IMR-90 (cell line): ENCODE measurements at regions not wholly inside any gene's neighbourhood (a gene's known extent, or its start where the extent isn't known, plus 50 kb on each side); places are given as distances from the start of the nearest gene placed in this dataset.

ENCODE experiments used
- ATAC-seq: fragments of 200-7000 bp; cut with Tn5 transposase; 2 replicates; pipeline ENCODE4 v1.9.1; 2020; ENCODE audit warnings: low read depth, mild to moderate bottlenecking, moderate library complexity
- BruUV-seq: library from RNA; stranded (reverse); fragments of 400-500 nt; replicated peaks from 2 replicates; lab custom pipeline; 2021; lab: Mats Ljungman, UMichigan
- CTCF ChIA-PET: fragments of 300-600 bp; formaldehyde crosslinking; extraction: SDS; loops from one replicate; lab custom pipeline; 2021; ENCODE audit warnings: antibody characterized with exemption; lab: Yijun Ruan, JAX
- POLR2A ChIA-PET: fragments of 300-600 bp; sonication (Branson Sonifier 250); formaldehyde crosslinking; loops from one replicate; lab custom pipeline; 2022; ENCODE audit warnings: antibody characterized with exemption; ENCODE audit not compliant: unreplicated experiment; lab: Charles Lee
- DNase-seq: peaks from one replicate; pipeline ENCODE4 v3.0.0; 2013
- H2AFZ ChIP-seq: replicated peaks from 2 replicates; pipeline ENCODE3; 2013; ENCODE audit warnings: low read length, mild to moderate bottlenecking; ENCODE audit not compliant: poor library complexity
- H2AK5ac ChIP-seq: 2 replicates; pipeline ENCODE4 v1.6.1; 2013; ENCODE audit warnings: low read depth, low read length, inconsistent platforms
- H2AK9ac ChIP-seq: replicated peaks from 2 replicates; pipeline ENCODE3; 2013; ENCODE audit warnings: mild to moderate bottlenecking, low read depth, low read length, moderate library complexity; ENCODE audit not compliant: poor library complexity
- H2BK120ac ChIP-seq: 2 replicates; pipeline ENCODE4 v1.6.1; 2013; ENCODE audit warnings: low read depth, low read length, inconsistent platforms
- H2BK15ac ChIP-seq: 3 replicates; pipeline ENCODE4 v1.6.1; 2013; ENCODE audit warnings: low read depth, low read length, inconsistent platforms
- H2BK20ac ChIP-seq: 2 replicates; pipeline ENCODE4 v1.6.1; 2013; ENCODE audit warnings: low read depth, mild to moderate bottlenecking, inconsistent platforms, low read length, moderate library complexity
- H2BK5ac ChIP-seq: 2 replicates; pipeline ENCODE4 v1.6.1; 2013; ENCODE audit warnings: mild to moderate bottlenecking, low read depth, low read length, inconsistent platforms; ENCODE audit not compliant: poor library complexity, severe bottlenecking
- H3K14ac ChIP-seq: replicated peaks from 2 replicates; pipeline ENCODE4 v1.6.1; 2013; ENCODE audit warnings: low read depth, low read length, inconsistent platforms
- H3K18ac ChIP-seq: 2 replicates; pipeline ENCODE4 v1.6.1; 2013; ENCODE audit warnings: low read depth, low read length, control low read depth
- H3K23ac ChIP-seq: 2 replicates; pipeline ENCODE4 v1.6.1; 2013; ENCODE audit warnings: low read depth, low read length, inconsistent platforms
- H3K27ac ChIP-seq: 2 replicates; pipeline ENCODE4 v1.5.1; 2013; ENCODE audit warnings: mild to moderate bottlenecking, control low read depth, low read length; ENCODE audit not compliant: insufficient read depth
- H3K27me3 ChIP-seq: 2 replicates; pipeline ENCODE4 v1.6.1; 2013; ENCODE audit warnings: low read length; ENCODE audit not compliant: control insufficient read depth, insufficient read depth
- H3K36me3 ChIP-seq: 2 replicates; pipeline ENCODE4 v1.6.1; 2013; ENCODE audit warnings: low read length, mixed read lengths; ENCODE audit not compliant: control insufficient read depth, insufficient read depth
- H3K4ac ChIP-seq: 2 replicates; pipeline ENCODE4 v1.6.1; 2013; ENCODE audit warnings: low read depth, low read length, inconsistent platforms
- H3K4me1 ChIP-seq: 2 replicates; pipeline ENCODE4 v1.6.1; 2013; ENCODE audit warnings: low read length, mixed read lengths; ENCODE audit not compliant: control insufficient read depth, insufficient read depth
- H3K4me2 ChIP-seq: 2 replicates; pipeline ENCODE4 v1.6.1; 2013; ENCODE audit warnings: low read depth, mild to moderate bottlenecking, control low read depth, low read length, moderate library complexity
- H3K4me3 ChIP-seq: 2 replicates; pipeline ENCODE4 v1.5.1; 2013; ENCODE audit warnings: low read depth, mild to moderate bottlenecking, control low read depth, low read length, moderate library complexity; ENCODE audit not compliant: insufficient read depth
- H3K56ac ChIP-seq: 2 replicates; pipeline ENCODE4 v1.6.1; 2013; ENCODE audit warnings: low read length, inconsistent platforms; ENCODE audit not compliant: insufficient read depth; ENCODE audit errors: extremely low read depth
- H3K79me1 ChIP-seq, 2 experiments: 2 replicates each; pipeline ENCODE4 v1.6.1; 2013; ENCODE audit warnings: low read length in 2 of 2, inconsistent platforms in 1 of 2, low read depth in 1 of 2
- H3K9ac ChIP-seq: 2 replicates; pipeline ENCODE4 v1.6.1; 2013; ENCODE audit warnings: low read depth, low read length, control low read depth
- H3K9me1 ChIP-seq: 2 replicates; pipeline ENCODE4 v1.6.1; 2013; ENCODE audit warnings: low read length, inconsistent platforms; ENCODE audit not compliant: insufficient read depth
- H3K9me3 ChIP-seq: 2 replicates; pipeline ENCODE4 v1.6.1; 2013; ENCODE audit warnings: low read length; ENCODE audit not compliant: control insufficient read depth, insufficient read depth
- H4K20me1 ChIP-seq: 2 replicates; pipeline ENCODE4 v1.6.1; 2013; ENCODE audit warnings: low read length, inconsistent platforms; ENCODE audit not compliant: insufficient read depth
- H4K5ac ChIP-seq: 2 replicates; pipeline ENCODE4 v1.6.1; 2013; ENCODE audit warnings: mild to moderate bottlenecking, low read depth, low read length, control low read depth
- H4K8ac ChIP-seq, 2 experiments: 2 replicates each; pipeline ENCODE4 v1.6.1; 2013; ENCODE audit warnings: low read depth in 2 of 2, low read length in 2 of 2, control low read depth in 1 of 2, inconsistent platforms in 1 of 2
- H4K91ac ChIP-seq: 2 replicates; pipeline ENCODE4 v1.6.1; 2013; ENCODE audit warnings: low read depth, low read length, inconsistent platforms; ENCODE audit not compliant: insufficient read depth
- BHLHE40 ChIP-seq: fragments of 150-350 bp; IDR thresholded peaks from 2 replicates; pipeline ENCODE4 v1.6.1; 2016; ENCODE audit warnings: mild to moderate bottlenecking, low read depth, low read length
- CEBPB ChIP-seq: IDR thresholded peaks from 2 replicates; pipeline ENCODE4 v1.6.1; 2012; ENCODE audit warnings: low read depth, low read length, improper control_type of control experiment
- CHD1 ChIP-seq: IDR thresholded peaks from 2 replicates; pipeline ENCODE4 v1.6.1; 2012; ENCODE audit warnings: low read depth, low read length, improper control_type of control experiment
- CTCF ChIP-seq: conservative IDR thresholded peaks from 2 replicates; pipeline ENCODE4 v1.5.1; 2012; ENCODE audit warnings: mild to moderate bottlenecking, low read depth, low read length, improper control_type of control experiment
- MAFK ChIP-seq: IDR thresholded peaks from 2 replicates; pipeline ENCODE4 v1.6.1; 2012; ENCODE audit warnings: low read depth, low read length, improper control_type of control experiment
- MAZ ChIP-seq: IDR thresholded peaks from 2 replicates; pipeline ENCODE4 v1.6.1; 2012; ENCODE audit warnings: low read depth, mild to moderate bottlenecking, low read length, improper control_type of control experiment, moderate library complexity, borderline replicate concordance
- MXI1 ChIP-seq: IDR thresholded peaks from 2 replicates; pipeline ENCODE4 v1.6.1; 2012; ENCODE audit warnings: low read depth, mild to moderate bottlenecking, low read length, moderate library complexity, borderline replicate concordance
- POLR2A ChIP-seq: IDR thresholded peaks from 2 replicates; pipeline ENCODE4 v1.6.1; 2012; ENCODE audit warnings: mild to moderate bottlenecking, low read depth, low read length
- RAD21 ChIP-seq: IDR thresholded peaks from 2 replicates; pipeline ENCODE4 v1.6.1; 2012; ENCODE audit warnings: low read length, improper control_type of control experiment
- RCOR1 ChIP-seq: IDR thresholded peaks from 2 replicates; pipeline ENCODE4 v1.6.1; 2012; ENCODE audit warnings: mild to moderate bottlenecking, low read length, improper control_type of control experiment; ENCODE audit not compliant: insufficient replicate concordance
- RFX5 ChIP-seq: IDR thresholded peaks from 2 replicates; pipeline ENCODE4 v1.8.0; 2012; ENCODE audit warnings: low read depth, mild to moderate bottlenecking, low read length, moderate library complexity
- SMC3 ChIP-seq: fragments of 150-350 bp; IDR thresholded peaks from 2 replicates; pipeline ENCODE4 v1.6.1; 2016; ENCODE audit warnings: low read depth, mild to moderate bottlenecking, antibody characterized with exemption, low read length, moderate library complexity
- USF2 ChIP-seq: fragments of 150-350 bp; IDR thresholded peaks from 2 replicates; pipeline ENCODE4 v1.6.1; 2017; ENCODE audit warnings: mild to moderate bottlenecking, antibody characterized with exemption, low read length, low read depth
- WGBS, 2 experiments: methylation state at CpG; one replicate each; pipeline versions ENCODE4 v1.1.5 to v1.1.7; 2013; ENCODE audit warnings: missing lambda C conversion rate in 2 of 2; ENCODE audit not compliant: insufficient read length in 1 of 2; ENCODE audit errors: extremely low coverage in 2 of 2; 5-methylcytosine and 5-hydroxymethylcytosine counted together
- dilution Hi-C: fragments of 300-500 bp; cut with HindIII; formaldehyde crosslinking; loops from one replicate; pipeline ENCODE4 v1.14.3; 2018; ENCODE audit warnings: low sequenced_read_pairs; ENCODE audit not compliant: unreplicated experiment
- in situ Hi-C: fragments of 300-500 bp; cut with MboI; formaldehyde crosslinking; loops from 3 replicates; pipeline ENCODE4 v1.14.3; 2019; ENCODE audit warnings: low sequenced_read_pairs, inconsistent platforms, mixed read lengths
- intact Hi-C: fragments of 100-400 bp; cut with micrococcal nuclease; formaldehyde crosslinking; loops from 2 replicates; pipeline ENCODE4 v1.10.0; 2022

- DNase-seq, result no peak
- H3K4me2 ChIP-seq, result no peak overlapping the region
These were observed 457.3 kb downstream of the ETV1 start for GRCh38 chr7:13532028-13532753.

More at GRCh38 chr7:13532028-13532753, 457.3 kb downstream of the ETV1 start:
- no peak overlapping the region for H3K27ac ChIP-seq
- POLR2A ChIA-PET, result no interaction called here
- no peak overlapping the region for H2BK120ac ChIP-seq
- no peak overlapping the region for H3K14ac ChIP-seq
- dilution Hi-C loops, result no loop called here
- intact Hi-C loops, result no loop called here
- BruUV-seq, result no TSS peak
- H3K18ac ChIP-seq, result no peak overlapping the region
- H3K36me3 ChIP-seq, result no peaks in the 10 kb centered on the region
- no peak for ATAC-seq
- no peak overlapping the region for H2AK5ac ChIP-seq
- no peak overlapping the region for H2BK20ac ChIP-seq
- no peak overlapping the region for H2BK5ac ChIP-seq
- no peak overlapping the region for H4K5ac ChIP-seq
- in situ Hi-C loops, result loop anchor here (25.0 kb wide), 1 partner anchor 480 kb away; no protein-coding TSS in a partner anchor
- H3K9me3 ChIP-seq, result no peaks in the 10 kb centered on the region
- H3K23ac ChIP-seq, result no peak overlapping the region
- H2BK15ac ChIP-seq, result no peak overlapping the region
- WGBS, 2 experiments, result no CpG with 5 or more reads among the region's 5 CpGs
- H3K56ac ChIP-seq, result no peak overlapping the region
- TF ChIP-seq RAD21, result no peak
- no peak for TF ChIP-seq CTCF
- no peak for TF ChIP-seq RCOR1
- TF ChIP-seq SMC3, result no peak
- TF ChIP-seq MAZ, result no peak
- no peak for TF ChIP-seq MXI1
- TF ChIP-seq MAFK, result no peak
- TF ChIP-seq CHD1, result no peak
- TF ChIP-seq CEBPB, result no peak
- TF ChIP-seq POLR2A, result no peak
- TF ChIP-seq RFX5, result no peak
- TF ChIP-seq USF2, result no peak
- TF ChIP-seq BHLHE40, result no peak
- H3K79me1 ChIP-seq, result no peaks in the 10 kb centered on the region
- CTCF ChIA-PET, result no interaction called here
- no peak overlapping the region for H2AK9ac ChIP-seq
- H3K4ac ChIP-seq, result no peak overlapping the region
- H3K9me1 ChIP-seq, result no peaks in the 10 kb centered on the region
- no peak overlapping the region for H3K4me3 ChIP-seq
- H3K27me3 ChIP-seq, result no peaks in the 10 kb centered on the region; the same call in 1 of the 2 replicates
- no peak overlapping the region for H4K91ac ChIP-seq
- H4K20me1 ChIP-seq, result no peaks in the 10 kb centered on the region
- no peak overlapping the region for H2AFZ ChIP-seq
- no peak overlapping the region for H4K8ac ChIP-seq
- H3K4me1 ChIP-seq, result no peaks in the 10 kb centered on the region
- no peak overlapping the region for H3K9ac ChIP-seq
